ENCODE measurements at regions not wholly inside any gene's neighbourhood (a gene's known extent, or its start where the extent isn't known, plus 50 kb on each side); places are given as distances from the start of the nearest gene placed in this dataset.

GRCh38 chr18:78160961-78161656 is 818.5 kb upstream of the SALL3 start:
- no peak for TF ChIP-seq CTCF (IDR thresholded peaks at IDR 0.05)
- no peak for TF ChIP-seq POLR2A (IDR thresholded peaks at IDR 0.05)

Measured in heart left ventricle (tissue), 13 donors.